ENCODE measurements at regions not wholly inside any gene's neighbourhood (a gene's known extent, or its start where the extent isn't known, plus 50 kb on each side); places are given as distances from the start of the nearest gene placed in this dataset.

- no peak for TF ChIP-seq CTCF (conservative IDR thresholded peaks at IDR 0.05)
- TF ChIP-seq ZFX (IDR thresholded peaks at IDR 0.05), result no peak
These were observed 263.2 kb downstream of the DHX15 start for GRCh38 chr4:24321131-24321530.
